AML-193 (cell line): ENCODE measurements at regions not wholly inside any gene's neighbourhood (a gene's known extent, or its start where the extent isn't known, plus 50 kb on each side); places are given as distances from the start of the nearest gene placed in this dataset.

Experiments
- DNase-seq, 2 experiments: peaks; one replicate each; lab custom pipeline; 2025; lab: John Stamatoyannopoulos, UW

DNA sequence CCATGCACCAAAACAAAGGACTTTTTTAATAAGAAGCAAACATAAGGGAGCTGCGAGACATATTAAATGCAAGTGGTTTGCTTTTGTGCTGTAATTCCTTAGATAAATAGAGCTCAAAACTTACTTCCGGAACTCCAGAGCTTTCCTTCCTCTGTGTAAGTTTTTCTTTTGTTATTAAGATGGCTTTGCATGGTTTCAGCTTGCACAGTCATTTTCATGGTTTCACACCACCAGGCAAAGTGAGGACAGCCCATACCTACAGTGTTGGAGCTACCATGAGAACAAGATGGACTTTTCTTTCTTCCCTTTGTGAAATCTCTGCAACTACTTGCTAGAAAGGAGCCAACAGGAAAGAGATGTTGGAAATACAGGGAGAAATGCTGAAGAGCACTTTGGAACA is 368.0 kb downstream of the SETD4 start:
- DNase-seq, result no peak

GRCh38 chr21:35690436-35690835 is 369.9 kb downstream of the SETD4 start:
- no peak for DNase-seq

DNA sequence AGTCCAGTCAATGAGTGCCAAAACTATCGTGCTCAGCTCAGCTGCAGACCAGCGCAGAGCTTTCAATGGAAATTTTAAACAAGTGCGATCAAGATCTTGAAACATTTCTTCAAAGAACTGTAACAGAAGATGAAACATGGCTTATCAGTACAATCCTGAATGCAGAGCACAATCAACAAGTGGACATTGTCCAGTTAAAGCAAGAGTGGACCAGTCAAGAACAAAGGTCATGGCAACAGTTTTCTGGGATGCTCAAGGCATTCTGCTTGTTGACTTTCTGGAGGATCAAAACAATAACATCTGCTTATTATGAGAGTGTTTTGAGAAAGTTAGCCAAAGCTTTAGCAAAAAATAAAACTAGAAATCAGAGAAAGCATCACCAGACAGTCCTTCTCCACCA is 374.2 kb downstream of the SETD4 start:
- no peak for DNase-seq

- no peak for DNase-seq
These were observed 376.5 kb downstream of the SETD4 start for GRCh38 chr21:35683664-35684304.

DNA sequence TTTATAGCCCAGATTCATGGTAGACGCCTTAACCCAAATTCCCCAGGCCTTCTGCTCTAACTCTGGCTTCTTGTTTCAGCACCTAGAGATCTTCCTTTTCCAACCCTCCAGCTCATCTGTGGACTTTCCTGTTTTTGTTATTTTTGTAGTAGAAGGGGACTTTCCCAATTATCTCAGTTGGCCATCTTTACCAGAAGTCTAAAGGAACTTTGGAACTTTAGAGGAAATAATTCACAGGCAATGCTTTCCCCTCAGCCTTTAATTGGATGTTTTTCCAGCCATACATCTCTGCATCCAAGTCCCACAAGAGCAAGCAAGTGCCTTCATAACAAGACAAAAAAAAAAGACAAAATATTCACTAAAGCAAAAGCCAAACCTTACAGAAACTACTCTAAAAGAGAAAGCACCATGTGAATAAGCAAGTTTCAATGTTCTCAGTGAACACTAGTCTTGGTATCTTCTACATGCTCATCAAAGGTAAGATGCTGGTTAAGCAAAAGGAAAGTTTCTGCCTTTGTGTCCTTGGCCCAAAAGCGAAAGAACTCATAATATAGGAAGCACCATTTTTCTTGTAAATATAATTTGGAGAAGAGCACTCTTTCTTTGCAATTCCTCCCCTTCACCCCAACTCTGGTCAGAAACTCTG is 377.3 kb downstream of the SETD4 start:
- DNase-seq, result no peak

DNA sequence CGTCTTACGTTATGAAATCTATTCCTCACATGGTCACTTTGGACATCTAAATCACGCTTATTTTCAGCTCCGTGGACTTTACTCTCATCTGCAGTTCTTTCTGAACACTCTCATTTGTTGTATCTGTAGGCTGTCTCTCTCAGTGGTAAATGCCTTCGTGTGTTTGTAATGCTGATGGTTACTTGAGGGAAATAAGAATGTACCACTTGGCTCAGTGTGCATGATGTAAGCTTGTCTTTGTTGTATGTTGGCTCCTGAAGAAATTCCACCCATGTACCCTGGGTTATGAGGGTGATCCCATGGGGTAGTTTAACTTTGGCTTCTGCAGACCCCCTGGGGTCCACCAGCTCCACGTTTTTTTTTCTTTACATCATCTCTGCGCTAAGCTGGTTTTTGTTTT is 378.4 kb downstream of the SETD4 start:
- DNase-seq, result no peak

DNA sequence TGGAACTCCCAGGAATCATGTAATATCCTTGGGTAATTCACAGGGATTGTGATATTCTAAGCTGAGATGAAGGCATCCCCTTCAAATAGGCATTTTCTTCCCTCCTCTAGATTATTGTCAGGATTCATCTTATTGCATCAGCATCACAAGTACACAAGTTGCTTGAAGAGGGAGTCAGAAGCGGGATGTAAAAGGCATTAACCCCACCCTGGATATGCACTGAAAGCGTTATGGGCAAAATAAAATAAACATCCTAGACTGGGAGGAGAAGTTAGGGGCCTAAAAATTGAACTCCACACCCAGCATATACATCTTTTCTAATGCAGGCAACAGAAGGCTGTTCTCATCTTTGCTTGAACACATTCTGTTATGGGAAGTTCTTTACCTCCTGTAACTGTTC is 381.2 kb downstream of the SETD4 start:
- no peak for DNase-seq

DNA sequence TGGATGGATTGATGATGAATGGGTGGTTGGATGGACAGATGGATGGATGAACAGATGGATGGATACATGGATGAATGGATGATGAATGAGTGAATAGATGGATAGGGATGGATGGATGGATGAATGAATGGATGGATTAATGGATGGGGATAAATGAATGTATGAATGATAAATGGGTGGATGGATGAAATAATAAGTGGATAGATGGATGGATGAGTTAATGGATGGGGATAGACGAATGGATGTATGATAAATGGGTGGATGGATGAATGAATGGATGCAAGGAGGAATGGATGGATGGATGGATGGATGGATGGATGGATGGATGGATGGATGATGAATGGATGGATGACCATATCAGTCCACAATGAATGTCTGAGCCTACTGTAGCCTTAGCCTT is 381.9 kb downstream of the SETD4 start:
- no peak for DNase-seq

DNA sequence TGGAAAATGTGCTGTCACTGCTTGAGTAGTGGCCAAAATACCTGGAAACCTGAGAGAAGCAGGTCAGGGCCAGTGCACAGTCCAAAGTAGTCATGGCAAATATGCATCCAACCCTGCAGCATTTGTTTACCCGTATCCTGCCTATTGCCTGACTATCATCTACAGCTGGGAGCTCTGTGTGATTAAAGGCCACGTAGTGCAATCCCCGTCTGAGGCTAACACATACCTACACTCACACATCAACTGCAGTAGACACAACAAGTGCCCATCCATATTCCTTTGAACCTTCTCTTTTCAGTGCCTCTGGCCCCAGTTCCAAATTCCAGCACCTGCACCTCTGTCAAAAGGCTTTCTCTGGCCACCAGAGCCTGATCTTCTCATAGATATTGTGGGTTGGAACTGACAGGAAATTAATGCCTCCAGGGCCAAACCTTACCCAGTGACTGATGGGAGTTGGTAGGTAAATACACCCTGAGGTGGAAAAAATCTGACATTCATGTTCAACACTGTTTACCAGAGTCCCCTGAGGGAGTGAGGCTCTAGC is 383.0 kb downstream of the SETD4 start:
- DNase-seq, result no peak

- no peak for DNase-seq
These were observed 385.3 kb downstream of the SETD4 start for GRCh38 chr21:35674895-35675470.

DNA sequence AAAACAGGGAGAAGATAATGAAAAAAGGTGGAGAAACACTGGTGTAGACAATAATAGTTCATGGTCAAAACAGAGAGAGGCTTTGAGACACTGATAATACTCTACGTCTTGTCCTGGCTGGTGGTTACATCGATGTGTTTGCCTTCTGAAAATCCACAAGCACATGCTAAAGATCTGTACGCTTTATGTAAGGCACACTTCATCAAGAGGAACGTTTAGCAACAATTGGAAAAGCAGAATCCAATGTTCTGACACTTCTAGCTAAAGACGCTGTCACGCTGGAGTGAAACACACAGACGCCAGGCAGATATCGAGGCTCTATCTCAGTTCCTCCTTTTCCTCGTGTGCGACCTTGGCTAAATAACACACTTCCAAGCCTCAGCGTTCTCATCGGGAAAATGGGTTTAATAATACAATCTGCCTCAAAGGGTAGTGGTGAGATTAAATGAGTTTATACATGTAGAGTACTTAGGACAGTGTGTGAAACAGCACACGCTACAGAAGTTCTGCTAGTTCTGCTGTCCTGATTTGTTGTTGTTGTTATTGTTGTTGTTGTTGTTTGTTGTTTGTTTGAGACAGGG is 386.1 kb downstream of the SETD4 start:
- no peak for DNase-seq

- DNase-seq, result no peak
These were observed 388.0 kb downstream of the SETD4 start for GRCh38 chr21:35672313-35672712.

- no peak for DNase-seq
These were observed 395.6 kb downstream of the SETD4 start for GRCh38 chr21:35664683-35665082.

DNA sequence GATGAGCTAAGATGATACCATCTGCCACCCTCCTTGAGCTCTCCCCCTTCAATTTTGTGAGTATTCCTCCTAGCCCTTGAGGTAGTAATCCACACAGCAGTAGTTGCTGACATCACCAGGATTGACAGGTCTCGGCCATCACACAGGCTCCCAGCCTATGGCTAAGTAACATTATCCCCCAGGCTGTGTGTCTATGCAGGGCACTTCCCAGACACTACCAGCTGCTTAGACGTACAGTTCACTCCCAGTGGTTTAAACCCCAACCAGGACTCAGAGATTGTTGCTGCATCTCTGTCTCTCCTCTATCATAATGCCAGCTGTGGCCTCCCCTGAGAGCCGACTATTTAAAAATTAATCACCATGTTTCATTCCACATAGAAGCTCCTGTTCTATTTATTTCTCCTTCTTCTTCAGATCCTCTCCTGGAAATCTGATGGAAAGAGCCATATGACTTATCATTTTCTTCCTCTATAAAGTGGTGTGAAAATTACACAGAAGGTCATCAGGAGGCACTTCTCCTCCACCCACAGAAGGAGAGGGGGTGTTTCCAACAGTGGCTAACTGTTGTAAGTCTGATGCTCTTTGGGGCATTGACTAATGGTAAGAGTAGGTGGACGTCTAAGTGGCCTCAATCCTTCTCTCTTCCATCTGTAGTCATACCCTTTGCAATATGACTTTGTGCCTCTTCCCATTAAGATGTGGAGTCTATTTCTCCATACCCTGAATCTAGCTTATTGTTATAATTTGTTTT is 396.3 kb downstream of the SETD4 start:
- no peak for DNase-seq

GRCh38 chr21:35658242-35658641 is 402.1 kb downstream of the SETD4 start:
- no peak for DNase-seq

DNA sequence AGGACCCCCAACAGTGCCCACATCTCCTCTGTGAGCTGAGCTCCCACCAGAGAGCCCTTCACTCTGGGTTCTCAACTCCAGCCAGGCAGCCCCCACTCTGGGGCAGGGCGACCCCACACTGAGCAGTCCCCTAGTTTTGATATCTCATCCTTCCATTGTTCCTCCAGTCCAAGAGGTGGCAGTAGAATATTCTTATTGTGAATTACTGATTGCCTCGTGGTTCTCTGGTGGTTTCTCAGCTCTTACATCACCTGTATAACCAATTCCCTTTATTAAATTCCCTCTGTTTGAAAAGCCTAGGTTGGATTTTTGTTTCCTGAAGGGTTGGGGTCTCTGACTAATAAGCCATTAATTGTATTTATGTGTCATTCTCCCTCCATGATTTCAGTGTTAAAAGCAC is 407.5 kb downstream of the SETD4 start:
- no peak for DNase-seq

GRCh38 chr21:35652196-35652595 is 408.1 kb downstream of the SETD4 start:
- DNase-seq, result no peak

- no peak for DNase-seq
These were observed 409.1 kb downstream of the SETD4 start for GRCh38 chr21:35651196-35651595.

DNA sequence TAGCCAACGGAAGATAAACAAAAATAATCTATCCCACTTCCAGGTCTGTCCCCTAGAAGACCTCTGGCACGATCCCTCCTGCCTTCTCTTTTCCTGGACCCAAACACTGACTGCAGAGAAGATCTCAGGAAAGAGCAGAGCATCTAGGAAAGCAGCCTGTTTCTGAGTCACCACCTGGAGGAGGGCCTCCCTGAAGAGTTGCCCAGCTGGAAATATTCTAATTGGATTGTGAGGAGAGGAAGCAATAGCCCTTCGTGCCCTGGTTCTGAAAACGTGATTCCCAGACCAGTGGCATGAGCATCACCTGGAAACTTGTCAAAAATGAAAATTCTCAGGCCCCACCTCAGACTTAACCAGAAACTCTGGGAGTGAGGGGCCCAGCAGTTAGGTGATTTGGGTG is 411.1 kb downstream of the SETD4 start:
- no peak for DNase-seq

DNA sequence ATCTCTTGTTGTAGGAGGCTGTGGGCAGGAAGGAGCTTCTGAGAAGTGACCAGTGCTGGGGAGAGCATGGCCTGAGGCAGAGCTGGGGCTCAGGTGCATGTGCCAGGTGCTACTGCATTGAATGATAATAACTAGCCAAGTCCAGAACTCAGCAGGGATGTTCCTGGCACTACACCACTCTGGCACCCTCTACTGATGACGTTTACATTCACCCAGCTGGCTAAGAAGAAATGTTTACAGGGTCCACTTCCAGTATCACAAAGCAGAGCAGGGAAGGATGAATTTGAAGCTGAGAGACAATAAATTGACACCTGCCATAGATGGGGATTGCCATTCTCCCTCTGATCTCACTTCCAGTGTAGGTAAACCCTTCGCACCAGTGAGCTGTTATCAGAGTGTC is 411.8 kb downstream of the SETD4 start:
- DNase-seq, result no peak

DNA sequence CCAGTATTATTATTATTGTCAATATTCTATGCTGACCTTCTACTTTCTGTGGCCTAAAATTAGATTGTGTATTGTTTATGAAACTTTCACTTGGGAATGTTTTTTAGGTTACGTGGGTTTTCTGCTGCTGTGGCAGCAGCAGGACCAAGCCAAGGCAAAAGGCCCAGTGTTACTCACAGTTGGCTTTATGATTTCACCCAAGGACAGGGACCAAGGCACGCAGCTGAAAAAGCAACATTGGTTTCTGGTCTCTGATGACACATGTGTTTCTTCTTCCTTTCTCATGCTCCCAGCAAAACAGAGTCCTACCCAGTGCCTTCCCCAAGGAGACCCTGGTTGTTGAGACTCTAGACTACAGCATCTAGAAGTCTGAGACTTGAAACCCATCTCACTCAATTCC is 413.7 kb downstream of the SETD4 start:
- no peak for DNase-seq

DNA sequence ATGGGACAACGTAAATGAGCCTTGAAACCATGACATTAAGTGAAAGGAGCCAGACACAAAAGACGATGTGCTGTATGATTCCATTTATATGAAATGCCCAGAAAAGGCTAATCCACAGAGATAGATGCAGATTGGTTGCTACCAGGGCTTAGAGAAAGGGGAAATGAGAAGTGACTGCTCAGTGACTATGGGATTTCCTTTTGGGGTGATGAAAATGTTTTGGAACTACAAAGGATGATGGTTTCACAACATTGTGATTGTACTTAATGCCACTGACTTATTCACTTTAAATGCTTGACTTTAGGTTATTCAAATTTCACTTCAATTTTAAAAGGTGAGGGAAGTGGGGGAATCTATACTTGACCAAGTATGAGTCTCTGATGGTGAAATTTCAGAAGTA is 414.3 kb downstream of the SETD4 start:
- DNase-seq, result no peak
